Right atrium auricular region (tissue), 2 donors: ENCODE measurements at regions not wholly inside any gene's neighbourhood (a gene's known extent, or its start where the extent isn't known, plus 50 kb on each side); places are given as distances from the start of the nearest gene placed in this dataset.

Experiments used
- DNase-seq: peaks from one replicate; pipeline ENCODE4 v3.0.0-alpha.2; 2019; ENCODE audit warnings: low spot score
- H3K27ac ChIP-seq, 2 donors: fragments of 200-600 bp; sonication (generic); 1 replicate in 1 of 2; 2 replicates in 1 of 2; pipeline ENCODE4 v1.5.1; 2016 to 2019
- H3K27me3 ChIP-seq, 2 donors: fragments of 200-600 bp; sonication (generic); one replicate each; pipeline versions ENCODE4 v1.5.1 to v1.6.0; 2017 to 2019
- H3K36me3 ChIP-seq: fragments of 200-600 bp; sonication (generic); one replicate; pipeline ENCODE4 v1.5.1; 2016
- H3K4me1 ChIP-seq, 2 donors: fragments of 200-600 bp; sonication (generic); one replicate each; pipeline versions ENCODE4 v1.5.1 to v1.6.0; 2017 to 2019
- H3K4me3 ChIP-seq, 2 donors: fragments of 200-600 bp; sonication (generic); 1 replicate in 1 of 2; 2 replicates in 1 of 2; pipeline ENCODE4 v1.5.1; 2017 to 2019; ENCODE audit warnings: mild to moderate bottlenecking in 1 of 2, moderate library complexity in 1 of 2
- H3K9me3 ChIP-seq, 2 donors: fragments of 200-600 bp; sonication (generic); one replicate each; pipeline ENCODE4 v1.5.1; 2019
- TF ChIP-seq, protein P1 (sequence below), 2 donors: fragments of 200-600 bp; sonication (generic); IDR thresholded peaks; one replicate each; pipeline ENCODE4 v1.5.1; 2019; ENCODE audit warnings: antibody characterized with exemption in 2 of 2

DNA sequence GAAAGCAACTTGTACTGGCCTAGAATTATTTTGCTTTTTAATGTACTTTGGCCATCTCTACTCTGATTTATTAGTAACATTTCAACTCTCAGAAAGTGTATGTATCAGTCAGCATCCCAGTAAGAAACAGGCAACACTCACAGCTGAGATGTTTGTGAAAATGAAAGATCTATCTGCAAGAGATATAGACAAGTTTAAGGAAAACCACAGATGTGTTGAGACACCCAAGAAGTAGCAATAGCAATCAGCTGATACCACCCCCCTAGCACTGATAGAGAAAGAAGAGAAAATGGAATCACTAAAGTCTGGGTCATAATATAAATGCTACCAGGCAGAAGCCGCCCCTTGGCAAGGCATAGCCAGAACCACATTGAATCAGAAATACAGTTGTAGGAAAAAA, 372.0 kb downstream of the ARAP2 start:
- Histone ChIP-seq H3K9me3 (no peaks in the 10 kb centered on the region), H3K4me3 (no peak overlapping the region), H3K27me3 (no peaks in the 10 kb centered on the region), H3K36me3 (no peaks in the 10 kb centered on the region), H3K4me1 (no peaks in the 10 kb centered on the region), H3K27ac (no peak overlapping the region)
- TF ChIP-seq, protein P1, sequence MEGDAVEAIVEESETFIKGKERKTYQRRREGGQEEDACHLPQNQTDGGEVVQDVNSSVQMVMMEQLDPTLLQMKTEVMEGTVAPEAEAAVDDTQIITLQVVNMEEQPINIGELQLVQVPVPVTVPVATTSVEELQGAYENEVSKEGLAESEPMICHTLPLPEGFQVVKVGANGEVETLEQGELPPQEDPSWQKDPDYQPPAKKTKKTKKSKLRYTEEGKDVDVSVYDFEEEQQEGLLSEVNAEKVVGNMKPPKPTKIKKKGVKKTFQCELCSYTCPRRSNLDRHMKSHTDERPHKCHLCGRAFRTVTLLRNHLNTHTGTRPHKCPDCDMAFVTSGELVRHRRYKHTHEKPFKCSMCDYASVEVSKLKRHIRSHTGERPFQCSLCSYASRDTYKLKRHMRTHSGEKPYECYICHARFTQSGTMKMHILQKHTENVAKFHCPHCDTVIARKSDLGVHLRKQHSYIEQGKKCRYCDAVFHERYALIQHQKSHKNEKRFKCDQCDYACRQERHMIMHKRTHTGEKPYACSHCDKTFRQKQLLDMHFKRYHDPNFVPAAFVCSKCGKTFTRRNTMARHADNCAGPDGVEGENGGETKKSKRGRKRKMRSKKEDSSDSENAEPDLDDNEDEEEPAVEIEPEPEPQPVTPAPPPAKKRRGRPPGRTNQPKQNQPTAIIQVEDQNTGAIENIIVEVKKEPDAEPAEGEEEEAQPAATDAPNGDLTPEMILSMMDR (IDR thresholded peaks at IDR 0.05) = no peak
- no peak for DNase-seq

GRCh38 chr4:35879479-35879878, 364.8 kb downstream of the ARAP2 start:
- Histone ChIP-seq H3K36me3 (no peaks in the 10 kb centered on the region), H3K4me3 (no peak overlapping the region), H3K27ac (no peak overlapping the region), H3K4me1 (no peaks in the 10 kb centered on the region), H3K27me3 (no peaks in the 10 kb centered on the region), H3K9me3 (no peaks in the 10 kb centered on the region)
- DNase-seq = no peak
- TF ChIP-seq, protein P1 (IDR thresholded peaks at IDR 0.05) = no peak

DNA sequence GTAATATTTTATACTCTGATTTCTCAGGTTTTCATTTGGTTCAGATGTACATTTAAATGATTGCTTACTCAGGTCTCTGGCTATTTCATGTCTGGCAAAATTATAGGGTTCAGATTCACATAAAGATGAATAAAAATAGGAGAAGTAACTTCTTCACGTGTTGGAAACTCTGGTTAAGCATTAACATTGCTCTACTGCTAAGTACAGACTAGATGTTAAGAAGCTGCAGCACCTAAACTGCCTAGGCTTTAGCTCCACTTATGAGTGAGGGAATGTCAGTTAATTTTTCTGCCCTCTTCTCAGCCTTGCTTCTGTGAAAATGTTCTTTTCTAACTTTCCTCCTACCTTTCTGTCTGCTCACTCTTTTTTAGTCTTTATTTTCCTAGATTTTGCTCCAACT, 361.2 kb downstream of the ARAP2 start:
- Histone ChIP-seq H3K4me1 (no peaks in the 10 kb centered on the region), H3K27me3 (no peaks in the 10 kb centered on the region), H3K9me3 (no peaks in the 10 kb centered on the region), H3K4me3 (no peak overlapping the region), H3K36me3 (no peaks in the 10 kb centered on the region), H3K27ac (no peak overlapping the region)
- TF ChIP-seq, protein P1 (IDR thresholded peaks at IDR 0.05) = no peak
- DNase-seq = no peak

- no peak overlapping the region for H3K27ac ChIP-seq
- no peaks in the 10 kb centered on the region for H3K36me3 ChIP-seq
- H3K4me1 ChIP-seq = no peaks in the 10 kb centered on the region
- H3K4me3 ChIP-seq = no peak overlapping the region
- no peaks in the 10 kb centered on the region for H3K9me3 ChIP-seq
- no peak for DNase-seq
- no peaks in the 10 kb centered on the region for H3K27me3 ChIP-seq
- TF ChIP-seq, protein P1 (IDR thresholded peaks at IDR 0.05) = no peak
Observed at GRCh38 chr4:35884714-35885480, 359.4 kb downstream of the ARAP2 start.

DNA sequence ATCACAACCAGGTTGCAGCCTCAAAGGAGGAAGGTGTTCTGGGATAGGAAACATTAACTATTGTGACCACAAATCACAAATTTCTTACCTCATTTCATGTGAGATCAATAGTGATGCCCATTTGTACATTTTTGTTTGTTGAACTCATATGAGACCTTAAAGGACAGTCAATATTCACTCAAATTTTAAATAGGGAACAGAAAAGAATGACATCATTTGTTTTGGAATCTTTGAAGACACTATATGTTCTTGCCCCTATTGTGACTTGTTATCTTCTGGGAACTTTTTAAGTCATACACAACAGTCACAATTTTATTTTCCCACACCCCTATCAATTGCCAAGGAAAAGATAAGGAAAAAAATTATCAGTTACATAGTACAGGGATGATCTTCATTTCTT, 346.5 kb downstream of the ARAP2 start:
- Histone ChIP-seq H3K4me3 (no peak overlapping the region), H3K9me3 (no peaks in the 10 kb centered on the region), H3K27me3 (no peaks in the 10 kb centered on the region), H3K27ac (no peak overlapping the region), H3K36me3 (no peaks in the 10 kb centered on the region), H3K4me1 (no peaks in the 10 kb centered on the region)
- no peak for DNase-seq
- TF ChIP-seq, protein P1 (IDR thresholded peaks at IDR 0.05) = no peak
